ENCODE measurements at regions not wholly inside any gene's neighbourhood (a gene's known extent, or its start where the extent isn't known, plus 50 kb on each side); places are given as distances from the start of the nearest gene placed in this dataset.

DNA sequence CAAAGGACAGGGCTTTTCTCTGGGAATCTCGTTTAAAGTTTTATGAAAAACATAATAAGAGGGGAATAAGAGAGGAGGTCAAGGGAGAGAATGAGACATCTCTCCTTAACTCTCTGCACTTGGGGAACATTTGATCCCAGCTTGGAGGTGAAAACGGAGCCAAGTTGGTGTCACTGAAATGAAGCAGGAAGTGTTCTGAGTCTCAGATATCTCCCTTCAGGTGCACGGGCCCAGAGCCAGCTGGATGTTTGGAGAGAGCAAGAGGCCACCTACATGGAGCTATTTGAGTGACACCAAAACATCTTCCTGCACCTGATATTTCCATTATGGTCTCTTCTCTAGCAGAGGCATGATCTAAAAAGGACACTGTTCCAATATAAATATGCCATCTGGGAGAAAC lies 85.7 kb downstream of the BLID start:
- H3K4me3 ChIP-seq (ENCODE audit: low read depth, low read length): no peak overlapping the region
- DNase-seq: no peak

DNA sequence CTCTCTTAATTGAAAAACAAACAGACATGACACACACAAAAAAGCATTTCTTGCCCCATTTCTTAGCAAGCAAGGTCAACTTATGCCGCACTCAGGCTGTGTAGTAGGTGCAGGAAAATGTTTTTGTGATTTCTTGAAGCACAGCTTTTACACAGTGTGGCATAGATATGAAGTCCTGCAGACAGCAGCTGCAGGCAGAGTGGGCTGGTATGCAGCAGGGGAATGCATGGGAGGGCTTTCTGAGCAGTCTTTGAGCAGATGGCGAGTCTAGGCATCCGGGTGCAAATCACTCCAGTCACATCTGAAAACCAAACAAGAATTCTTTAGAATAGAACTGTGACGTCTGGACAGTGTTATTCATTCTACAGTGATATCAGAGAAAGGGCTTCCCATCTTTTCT lies 87.5 kb downstream of the BLID start:
- no peaks in the 10 kb centered on the region for H3K36me3 ChIP-seq
- H3K4me3 ChIP-seq (ENCODE audit: low read depth, low read length): no peak overlapping the region
- H3K9me3 ChIP-seq: no peaks in the 10 kb centered on the region
- no peaks in the 10 kb centered on the region for H3K4me1 ChIP-seq
- TF ChIP-seq, protein P1, sequence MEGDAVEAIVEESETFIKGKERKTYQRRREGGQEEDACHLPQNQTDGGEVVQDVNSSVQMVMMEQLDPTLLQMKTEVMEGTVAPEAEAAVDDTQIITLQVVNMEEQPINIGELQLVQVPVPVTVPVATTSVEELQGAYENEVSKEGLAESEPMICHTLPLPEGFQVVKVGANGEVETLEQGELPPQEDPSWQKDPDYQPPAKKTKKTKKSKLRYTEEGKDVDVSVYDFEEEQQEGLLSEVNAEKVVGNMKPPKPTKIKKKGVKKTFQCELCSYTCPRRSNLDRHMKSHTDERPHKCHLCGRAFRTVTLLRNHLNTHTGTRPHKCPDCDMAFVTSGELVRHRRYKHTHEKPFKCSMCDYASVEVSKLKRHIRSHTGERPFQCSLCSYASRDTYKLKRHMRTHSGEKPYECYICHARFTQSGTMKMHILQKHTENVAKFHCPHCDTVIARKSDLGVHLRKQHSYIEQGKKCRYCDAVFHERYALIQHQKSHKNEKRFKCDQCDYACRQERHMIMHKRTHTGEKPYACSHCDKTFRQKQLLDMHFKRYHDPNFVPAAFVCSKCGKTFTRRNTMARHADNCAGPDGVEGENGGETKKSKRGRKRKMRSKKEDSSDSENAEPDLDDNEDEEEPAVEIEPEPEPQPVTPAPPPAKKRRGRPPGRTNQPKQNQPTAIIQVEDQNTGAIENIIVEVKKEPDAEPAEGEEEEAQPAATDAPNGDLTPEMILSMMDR (IDR thresholded peaks at IDR 0.05; ENCODE audit: low read depth, low read length): no peak
- DNase-seq: no peak
- no peaks in the 10 kb centered on the region for H3K27me3 ChIP-seq

More for the DNA sequence above, 85.7 kb downstream of the BLID start:
- TF ChIP-seq, protein P1 (IDR thresholded peaks at IDR 0.05; ENCODE audit: low read depth, low read length): no peak
- H3K36me3 ChIP-seq: no peaks in the 10 kb centered on the region
- H3K27me3 ChIP-seq: no peaks in the 10 kb centered on the region
- H3K9me3 ChIP-seq: no peaks in the 10 kb centered on the region
- no peaks in the 10 kb centered on the region; the same call in 1 of the 2 replicates for H3K4me1 ChIP-seq

DNA sequence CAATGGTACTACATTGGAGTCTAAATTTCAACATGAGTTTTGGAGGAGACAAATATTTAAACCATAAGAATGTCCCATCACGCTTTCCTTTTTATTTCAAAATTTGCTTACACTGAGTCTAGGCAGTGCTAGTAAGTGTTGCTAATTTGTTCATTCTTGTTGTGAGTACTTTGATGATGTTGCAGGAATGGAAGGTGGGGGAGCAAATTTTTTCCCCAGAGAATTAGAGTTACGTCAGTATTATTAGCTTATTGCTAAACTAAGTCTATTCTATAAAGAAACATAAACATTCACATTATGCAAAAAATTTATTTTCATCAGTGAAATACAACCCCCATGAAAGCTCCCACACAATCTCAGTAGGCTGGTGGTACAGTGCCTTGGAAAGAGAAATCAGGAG lies 88.0 kb downstream of the BLID start:
- no peaks in the 10 kb centered on the region for H3K4me1 ChIP-seq
- no peaks in the 10 kb centered on the region for H3K36me3 ChIP-seq
- TF ChIP-seq, protein P1 (IDR thresholded peaks at IDR 0.05; ENCODE audit: low read depth, low read length): no peak
- H3K4me3 ChIP-seq (ENCODE audit: low read depth, low read length): no peak overlapping the region
- DNase-seq: no peak
- no peaks in the 10 kb centered on the region for H3K9me3 ChIP-seq
- no peaks in the 10 kb centered on the region for H3K27me3 ChIP-seq

DNA sequence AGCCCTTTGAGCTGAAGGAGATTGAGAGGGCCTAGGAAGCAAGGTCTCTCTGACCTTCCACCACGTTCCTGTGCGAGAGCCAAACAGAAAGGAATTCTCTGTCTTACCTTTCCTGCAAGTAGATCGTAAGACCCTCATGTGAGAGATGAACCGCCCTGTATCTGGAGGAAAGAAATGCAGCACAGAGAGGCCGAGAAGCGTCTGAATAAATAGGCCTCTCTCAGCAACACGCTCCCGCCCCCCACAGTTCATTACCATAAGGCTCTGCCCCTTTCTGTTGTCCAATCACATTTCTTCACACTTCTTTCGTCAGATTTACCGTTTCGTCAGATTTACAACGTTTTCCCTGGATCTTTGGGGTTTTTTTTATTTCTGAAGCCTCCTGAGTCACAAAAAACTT lies 90.3 kb downstream of the BLID start:
- DNase-seq: no peak
- no peaks in the 10 kb centered on the region for H3K9me3 ChIP-seq
- H3K4me1 ChIP-seq: no peaks in the 10 kb centered on the region
- H3K27me3 ChIP-seq: no peaks in the 10 kb centered on the region
- TF ChIP-seq, protein P1 (IDR thresholded peaks at IDR 0.05; ENCODE audit: low read depth, low read length): no peak
- no peaks in the 10 kb centered on the region for H3K36me3 ChIP-seq
- H3K4me3 ChIP-seq (ENCODE audit: low read depth, low read length): no peak overlapping the region

DNA sequence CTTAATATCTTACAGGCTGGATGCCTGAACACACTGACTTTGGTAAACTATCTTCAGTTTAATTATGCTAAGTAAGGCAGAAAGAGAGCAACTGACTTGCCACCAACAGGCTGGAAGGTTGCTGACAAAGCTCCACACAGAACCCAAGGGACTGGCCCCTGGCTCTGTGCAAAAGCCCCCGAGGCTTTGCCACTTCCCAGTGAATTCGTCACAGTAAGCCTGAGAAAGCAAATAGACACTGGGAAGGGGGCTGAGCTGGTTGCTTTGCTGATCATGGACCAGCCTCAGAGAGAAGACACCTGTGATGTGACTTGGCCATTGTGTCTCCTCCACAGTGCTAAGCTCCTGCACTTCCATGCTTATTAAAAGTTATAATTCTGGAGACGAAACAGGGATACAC lies 91.7 kb downstream of the BLID start:
- Histone ChIP-seq H3K4me1 (no peaks in the 10 kb centered on the region), H3K9me3 (no peaks in the 10 kb centered on the region), H3K4me3 (ENCODE audit: low read depth, low read length) (no peak overlapping the region), H3K27me3 (no peaks in the 10 kb centered on the region), H3K36me3 (no peaks in the 10 kb centered on the region)
- no peak for DNase-seq
- TF ChIP-seq, protein P1 (IDR thresholded peaks at IDR 0.05; ENCODE audit: low read depth, low read length): no peak

DNA sequence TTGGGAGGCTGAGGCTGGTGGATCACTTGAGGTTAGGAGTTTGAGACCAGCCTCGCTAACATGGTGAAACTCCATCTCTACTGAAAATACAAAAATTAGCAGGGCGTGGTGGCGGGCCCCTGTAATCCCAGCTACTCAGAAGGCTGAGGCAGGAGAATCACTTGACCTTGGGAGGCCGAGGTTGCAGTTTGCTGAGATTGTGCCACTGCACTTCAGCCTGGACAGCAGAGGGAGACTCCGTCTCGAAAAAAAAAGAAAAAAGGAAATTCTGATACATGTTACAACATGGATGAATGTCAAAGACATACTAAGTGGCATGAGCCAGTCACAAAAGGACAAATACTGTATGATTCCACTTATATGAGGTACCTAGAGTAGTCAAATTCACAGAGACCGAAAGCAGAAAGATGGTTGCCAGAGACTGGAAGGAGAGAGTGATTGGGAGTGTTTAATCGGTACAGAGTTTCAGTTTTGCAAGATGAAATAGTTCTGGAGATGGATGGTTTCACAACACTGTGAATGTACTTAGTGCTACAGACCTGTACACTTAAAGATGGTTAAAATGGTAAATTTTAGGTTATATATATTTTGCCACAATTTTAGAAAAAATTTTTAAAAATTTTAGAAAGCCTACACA lies 92.3 kb downstream of the BLID start:
- H3K4me1 ChIP-seq: no peaks in the 10 kb centered on the region
- TF ChIP-seq, protein P1 (IDR thresholded peaks at IDR 0.05; ENCODE audit: low read depth, low read length): no peak
- no peaks in the 10 kb centered on the region for H3K36me3 ChIP-seq
- no peak overlapping the region for H3K4me3 ChIP-seq (ENCODE audit: low read depth, low read length)
- no peaks in the 10 kb centered on the region for H3K9me3 ChIP-seq
- DNase-seq: no peak
- H3K27me3 ChIP-seq: no peaks in the 10 kb centered on the region
